GM23248 (cell line): ENCODE measurements at regions not wholly inside any gene's neighbourhood (a gene's known extent, or its start where the extent isn't known, plus 50 kb on each side); places are given as distances from the start of the nearest gene placed in this dataset.

Source experiments
- DNase-seq: peaks from one replicate; pipeline ENCODE4 v3.0.0-alpha.2; 2015
- H2AFZ ChIP-seq: fragments of 200-600 bp; sonication (generic); 2 replicates; pipeline ENCODE4 v1.6.1; 2016; ENCODE audit warnings: antibody characterized with exemption
- H3F3A ChIP-seq: fragments of 200-600 bp; sonication (generic); 2 replicates; pipeline ENCODE4 v1.6.1; 2016; ENCODE audit warnings: mild to moderate bottlenecking, antibody characterized with exemption, mixed run types; ENCODE audit not compliant: insufficient read depth
- H3K27ac ChIP-seq: fragments of 200-600 bp; sonication (generic); 2 replicates; pipeline ENCODE4 v1.5.1; 2016; ENCODE audit warnings: mild to moderate bottlenecking
- H3K27me3 ChIP-seq: fragments of 200-600 bp; sonication (generic); replicated peaks from 2 replicates; pipeline ENCODE4 v1.6.1; 2016; ENCODE audit warnings: mild to moderate bottlenecking; ENCODE audit not compliant: insufficient read depth
- H3K36me3 ChIP-seq: fragments of 200-600 bp; sonication (generic); 2 replicates; pipeline ENCODE4 v1.6.1; 2016; ENCODE audit warnings: low read depth, mild to moderate bottlenecking
- H3K4me1 ChIP-seq: fragments of 200-600 bp; sonication (generic); 2 replicates; pipeline ENCODE4 v1.6.1; 2016; ENCODE audit warnings: mild to moderate bottlenecking; ENCODE audit not compliant: insufficient read depth
- H3K4me2 ChIP-seq: fragments of 200-600 bp; sonication (generic); one replicate; pipeline ENCODE4 v1.6.1; 2016; ENCODE audit warnings: mild to moderate bottlenecking; ENCODE audit not compliant: unreplicated experiment
- H3K4me3 ChIP-seq: fragments of 200-600 bp; sonication (generic); 2 replicates; pipeline ENCODE4 v1.5.1; 2016; ENCODE audit warnings: mild to moderate bottlenecking
- H3K79me2 ChIP-seq: fragments of 200-600 bp; sonication (generic); 2 replicates; pipeline ENCODE4 v1.6.1; 2016; ENCODE audit warnings: mild to moderate bottlenecking; ENCODE audit not compliant: insufficient read depth
- H3K9ac ChIP-seq: fragments of 200-600 bp; sonication (generic); 2 replicates; pipeline ENCODE4 v1.6.1; 2016; ENCODE audit warnings: mild to moderate bottlenecking
- H3K9me2 ChIP-seq: fragments of 200-600 bp; sonication (generic); 2 replicates; pipeline ENCODE4 v1.6.1; 2016; ENCODE audit warnings: mixed run types, mild to moderate bottlenecking, moderate library complexity; ENCODE audit not compliant: insufficient read depth
- H3K9me3 ChIP-seq: fragments of 200-600 bp; sonication (generic); one replicate; pipeline ENCODE4 v1.6.1; 2017; ENCODE audit warnings: low read depth
- H4K20me1 ChIP-seq: fragments of 200-600 bp; sonication (generic); 2 replicates; pipeline ENCODE4 v1.6.0; 2016; ENCODE audit not compliant: insufficient read depth
- EZH2 ChIP-seq: fragments of 200-600 bp; sonication (generic); IDR thresholded peaks from 2 replicates; pipeline ENCODE4 v1.6.1; 2018; ENCODE audit warnings: antibody characterized with exemption, mild to moderate bottlenecking; ENCODE audit not compliant: insufficient read depth, poor library complexity, severe bottlenecking
- EZH2phosphoT487 ChIP-seq: fragments of 200-600 bp; sonication (generic); IDR thresholded peaks from 2 replicates; pipeline ENCODE4 v1.6.1; 2018; ENCODE audit warnings: antibody characterized with exemption, moderate library complexity, mild to moderate bottlenecking, low read depth; ENCODE audit not compliant: insufficient read depth
- WGBS, 2 experiments: methylation state at CpG; one replicate each; pipeline ENCODE4 v1.1.6; 2015 to 2017; ENCODE audit warnings: low lambda C conversion rate in 2 of 2, low coverage in 1 of 2; ENCODE audit errors: missing lambda C conversion rate in 2 of 2; 5-methylcytosine and 5-hydroxymethylcytosine counted together
- in situ Hi-C: fragments of 300-500 bp; cut with MboI; formaldehyde crosslinking; loops from 2 replicates; pipeline ENCODE4 v1.15.0; 2020

DNA sequence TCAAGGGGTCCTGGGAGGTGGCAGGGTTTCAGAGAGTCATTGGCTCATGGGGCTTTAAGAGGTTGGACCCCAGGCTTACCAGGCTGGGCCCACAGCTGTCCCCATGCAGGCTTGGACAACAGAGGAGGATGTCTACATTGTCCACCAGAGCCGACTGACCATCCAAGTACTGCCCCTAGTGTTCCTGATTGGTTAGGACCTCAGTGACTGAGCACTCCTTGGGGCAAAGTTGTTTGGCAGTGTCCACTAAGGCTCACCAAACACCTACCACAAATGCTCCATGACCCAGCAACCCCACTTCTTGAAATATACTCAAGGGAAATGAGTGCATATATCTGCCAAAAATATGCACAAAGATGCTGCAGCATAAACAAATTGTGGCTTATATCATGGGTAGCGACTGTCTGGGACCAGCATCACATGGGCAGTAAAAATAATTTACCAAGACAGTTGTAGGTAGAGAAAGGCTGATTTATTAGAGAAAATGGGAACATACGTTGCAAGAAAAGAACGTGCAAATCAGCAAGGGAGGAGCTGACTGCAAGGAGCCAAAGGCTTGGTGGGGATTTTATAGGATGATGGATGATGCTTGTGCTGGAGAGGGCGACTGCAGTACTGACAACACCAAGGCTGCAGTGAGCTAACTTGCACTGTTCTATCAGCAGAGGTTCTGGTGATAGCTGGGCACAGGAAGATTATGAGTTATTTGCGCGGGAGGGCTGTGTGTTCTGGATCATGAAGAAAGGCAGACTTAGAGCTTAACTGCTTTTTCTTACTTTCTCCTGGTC is 265.2 kb downstream of the GADD45G start:
- Histone ChIP-seq H2AFZ (no peak overlapping the region), H3K4me3 (no peak overlapping the region), H4K20me1 (no peaks in the 10 kb centered on the region), H3F3A (no peaks in the 10 kb centered on the region), H3K4me2 (no peak overlapping the region), H3K9me3 (no peaks in the 10 kb centered on the region), H3K27me3 (no peaks in the 10 kb centered on the region), H3K27ac (no peak overlapping the region), H3K9ac (no peak overlapping the region), H3K9me2 (no peaks in the 10 kb centered on the region), H3K79me2 (no peaks in the 10 kb centered on the region), H3K36me3 (no peaks in the 10 kb centered on the region), H3K4me1 (no peaks in the 10 kb centered on the region)
- in situ Hi-C loops = no loop called here
- 49% methylated on average over 7 of the region's 7 CpGs for WGBS, 2 experiments
- TF ChIP-seq EZH2phosphoT487 = no peak
- TF ChIP-seq EZH2 = no peak
- no peak for DNase-seq

DNA sequence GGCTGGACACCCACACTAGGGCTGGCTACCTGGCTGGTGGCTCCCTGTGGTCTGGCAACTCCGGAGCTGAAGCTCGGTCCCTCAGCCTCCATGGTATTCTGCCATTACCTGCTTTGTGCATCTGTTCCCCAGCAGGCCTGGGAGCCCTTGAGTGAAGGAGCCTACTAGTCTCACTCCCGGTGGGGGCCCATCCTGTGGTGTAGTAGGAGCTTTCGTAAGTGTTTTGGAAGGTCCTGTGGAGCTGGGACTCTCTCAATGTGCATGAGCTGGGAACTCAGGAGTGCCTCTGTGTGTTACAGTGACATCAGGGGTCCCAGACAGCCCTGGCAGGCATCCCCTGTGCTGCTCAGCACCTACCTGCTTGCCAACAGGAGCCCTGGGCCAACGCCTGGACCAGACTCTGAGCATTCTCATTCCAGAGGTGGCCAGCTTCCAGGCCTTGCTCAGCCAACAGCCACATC is 267.1 kb downstream of the GADD45G start:
- H3K9ac ChIP-seq = no peak overlapping the region
- H3K27me3 ChIP-seq = no peaks in the 10 kb centered on the region
- no peaks in the 10 kb centered on the region for H3K79me2 ChIP-seq
- no peaks in the 10 kb centered on the region for H3F3A ChIP-seq
- H3K4me2 ChIP-seq = no peak overlapping the region
- H2AFZ ChIP-seq = no peak overlapping the region
- in situ Hi-C loops = no loop called here
- no peak for DNase-seq
- no peaks in the 10 kb centered on the region for H4K20me1 ChIP-seq
- H3K9me3 ChIP-seq = no peaks in the 10 kb centered on the region
- no peaks in the 10 kb centered on the region for H3K36me3 ChIP-seq
- 88% methylated on average over 5 of the region's 5 CpGs for WGBS, 2 experiments
- H3K27ac ChIP-seq = no peak overlapping the region
- no peaks in the 10 kb centered on the region for H3K4me1 ChIP-seq
- TF ChIP-seq EZH2phosphoT487 (no peak), EZH2 (no peak)
- H3K4me3 ChIP-seq = no peak overlapping the region
- no peaks in the 10 kb centered on the region for H3K9me2 ChIP-seq

DNA sequence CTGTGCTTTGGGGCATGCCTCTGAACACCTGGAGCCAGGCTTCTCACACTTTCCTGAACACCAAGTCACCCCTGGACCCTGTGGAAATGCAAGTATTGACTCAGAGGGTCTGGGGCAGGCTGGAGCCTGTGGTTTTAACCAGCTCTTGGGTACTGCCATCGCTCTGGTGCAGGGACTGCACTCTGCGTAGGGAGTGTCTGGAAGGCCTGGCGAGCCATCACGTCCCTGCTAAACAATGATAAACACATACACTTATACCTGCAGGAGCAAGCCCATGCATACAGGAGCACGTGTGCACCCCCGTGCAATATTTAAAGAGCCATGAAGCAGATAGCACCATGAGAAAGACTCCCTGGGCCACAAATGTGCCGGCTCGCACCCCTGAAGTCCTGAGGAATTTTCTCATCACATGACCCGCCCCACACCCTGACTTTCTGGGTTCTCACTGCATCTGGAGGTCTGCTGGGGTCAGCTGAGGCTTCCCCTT is 267.7 kb downstream of the GADD45G start:
- Histone ChIP-seq H3K4me3 (no peak overlapping the region), H3K4me2 (no peak overlapping the region), H2AFZ (no peak overlapping the region), H3K36me3 (no peaks in the 10 kb centered on the region), H3K9ac (no peak overlapping the region), H4K20me1 (no peaks in the 10 kb centered on the region), H3F3A (no peaks in the 10 kb centered on the region), H3K79me2 (no peaks in the 10 kb centered on the region), H3K4me1 (no peaks in the 10 kb centered on the region), H3K9me2 (no peaks in the 10 kb centered on the region), H3K9me3 (no peaks in the 10 kb centered on the region), H3K27ac (no peak overlapping the region), H3K27me3 (no peaks in the 10 kb centered on the region)
- no peak for DNase-seq
- 79 to 84% methylated on average over 9 of the region's 9 CpGs for WGBS, 2 experiments
- TF ChIP-seq EZH2phosphoT487 (no peak), EZH2 (no peak)
- in situ Hi-C loops = no loop called here

- TF ChIP-seq EZH2phosphoT487 = no peak
- TF ChIP-seq EZH2 = no peak
- Histone ChIP-seq H3K27ac (no peak overlapping the region), H3K79me2 (no peaks in the 10 kb centered on the region), H3K9me2 (no peaks in the 10 kb centered on the region), H2AFZ (no peak overlapping the region), H3K36me3 (no peaks in the 10 kb centered on the region), H3K4me1 (no peaks in the 10 kb centered on the region), H3F3A (no peaks in the 10 kb centered on the region), H3K27me3 (no peaks in the 10 kb centered on the region), H3K4me2 (no peak overlapping the region), H4K20me1 (no peaks in the 10 kb centered on the region), H3K4me3 (no peak overlapping the region), H3K9me3 (no peaks in the 10 kb centered on the region), H3K9ac (no peak overlapping the region)
- in situ Hi-C loops = no loop called here
- no peak for DNase-seq
- WGBS, 2 experiments = 68 to 75% methylated on average over 11 of the region's 11 CpGs
Observed at GRCh38 chr9:89872913-89873707, 268.3 kb downstream of the GADD45G start.
